ENCODE measurements at regions not wholly inside any gene's neighbourhood (a gene's known extent, or its start where the extent isn't known, plus 50 kb on each side); places are given as distances from the start of the nearest gene placed in this dataset.
"Not testable (repeated sequence)": the region's sequence is repeated elsewhere in the genome, so short reads cannot be mapped to it uniquely, and the experiment has no call there.

GRCh38 chr4:53890461-53890860 lies 173.9 kb downstream of the CHIC2 start:
- Mint-ChIP-seq H3K9me3 (no peaks in the 10 kb centered on the region), H3K27ac (no peak overlapping the region), H3K4me3 (no peak overlapping the region), H3K4me1 (peaks cover 26% of the 10 kb centered on the region), H3K36me3 (ENCODE audit: low read depth) (no peaks in the 10 kb centered on the region), H3K27me3 (ENCODE audit: low read depth, poor library complexity) (peaks cover 4% of the 10 kb centered on the region)
- DNase-seq, result no peak
- TF ChIP-seq CTCF (IDR thresholded peaks at IDR 0.05), result no peak

GRCh38 chr4:53889326-53890055 lies 174.9 kb downstream of the CHIC2 start:
- Mint-ChIP-seq H3K4me1 (peaks cover 17% of the 10 kb centered on the region), H3K27ac (no peak overlapping the region), H3K27me3 (ENCODE audit: low read depth, poor library complexity) (peaks cover 7% of the 10 kb centered on the region)

GRCh38 chr4:53886090-53886489 lies 178.3 kb downstream of the CHIC2 start:
- H3K36me3 Mint-ChIP-seq (ENCODE audit: low read depth), result peaks cover 6% of the 10 kb centered on the region
- H3K27ac Mint-ChIP-seq, result no peak overlapping the region
- peaks cover 17% of the 10 kb centered on the region for H3K4me1 Mint-ChIP-seq
- DNase-seq, result no peak
- peaks cover 11% of the 10 kb centered on the region for H3K9me3 Mint-ChIP-seq
- H3K27me3 Mint-ChIP-seq (ENCODE audit: low read depth, poor library complexity), result peaks cover 10% of the 10 kb centered on the region
- no peak for TF ChIP-seq CTCF (IDR thresholded peaks at IDR 0.05)
- H3K4me3 Mint-ChIP-seq, result no peak overlapping the region

More at GRCh38 chr4:53889326-53890055, 174.9 kb downstream of the CHIC2 start:
- no peaks in the 10 kb centered on the region for H3K36me3 Mint-ChIP-seq (ENCODE audit: low read depth)
- no peak overlapping the region for H3K4me3 Mint-ChIP-seq
- DNase-seq, result no peak
- H3K9me3 Mint-ChIP-seq, result no peaks in the 10 kb centered on the region
- no peak for TF ChIP-seq CTCF (IDR thresholded peaks at IDR 0.05)

GRCh38 chr4:53885668-53886067 lies 178.7 kb downstream of the CHIC2 start:
- H3K4me1 Mint-ChIP-seq, result peaks cover 17% of the 10 kb centered on the region
- peaks cover 11% of the 10 kb centered on the region for H3K9me3 Mint-ChIP-seq
- peaks cover 10% of the 10 kb centered on the region for H3K27me3 Mint-ChIP-seq (ENCODE audit: low read depth, poor library complexity)
- H3K4me3 Mint-ChIP-seq, result no peak overlapping the region
- no peak for TF ChIP-seq CTCF (IDR thresholded peaks at IDR 0.05)
- H3K27ac Mint-ChIP-seq, result no peak overlapping the region
- no peak for DNase-seq
- peaks cover 6% of the 10 kb centered on the region for H3K36me3 Mint-ChIP-seq (ENCODE audit: low read depth)

- H3K36me3 Mint-ChIP-seq (ENCODE audit: low read depth); H3K27me3 Mint-ChIP-seq (ENCODE audit: low read depth, poor library complexity); H3K27ac Mint-ChIP-seq; DNase-seq: not testable (repeated sequence)
- Mint-ChIP-seq H3K4me3 (peak overlapping the region; percentile 3), H3K4me1 (peaks cover 33% of the 10 kb centered on the region), H3K9me3 (peaks cover 15% of the 10 kb centered on the region)
Measured at GRCh38 chr4:53877096-53877495, 187.3 kb downstream of the CHIC2 start.

- DNase-seq, result no peak
- Mint-ChIP-seq H3K4me1 (peaks cover 57% of the 10 kb centered on the region), H3K27me3 (ENCODE audit: low read depth, poor library complexity) (peaks cover 6% of the 10 kb centered on the region), H3K36me3 (ENCODE audit: low read depth) (no peaks in the 10 kb centered on the region), H3K4me3 (no peak overlapping the region), H3K9me3 (no peaks in the 10 kb centered on the region), H3K27ac (peak overlapping the region; percentile 73)
- TF ChIP-seq CTCF (IDR thresholded peaks at IDR 0.05), result no peak
Measured at GRCh38 chr4:53866055-53866454, 198.3 kb downstream of the CHIC2 start.

Data from nephron progenitor cell (in vitro differentiated cells).